Mesendoderm (in vitro differentiated cells): ENCODE measurements at regions not wholly inside any gene's neighbourhood (a gene's known extent, or its start where the extent isn't known, plus 50 kb on each side); places are given as distances from the start of the nearest gene placed in this dataset.
"Not testable (repeated sequence)": the region's sequence is repeated elsewhere in the genome, so short reads cannot be mapped to it uniquely, and the experiment has no call there.

ENCODE experiments used
- DNase-seq: peaks from one replicate; pipeline ENCODE4 v3.0.0; 2013
- H2AK5ac ChIP-seq: 2 replicates; pipeline ENCODE4 v1.6.1; 2013; ENCODE audit warnings: low read length, inconsistent platforms
- H2BK120ac ChIP-seq: 2 replicates; pipeline ENCODE4 v1.6.1; 2013; ENCODE audit warnings: low read depth, mild to moderate bottlenecking, low read length, moderate library complexity, mixed read lengths
- H2BK15ac ChIP-seq: replicated peaks from 2 replicates; pipeline ENCODE4 v1.6.1; 2013; ENCODE audit warnings: low read depth, mild to moderate bottlenecking, moderate library complexity
- H2BK5ac ChIP-seq: 2 replicates; pipeline ENCODE4 v1.6.1; 2013; ENCODE audit warnings: low read length, inconsistent platforms
- H3K18ac ChIP-seq: 2 replicates; pipeline ENCODE4 v1.6.1; 2013; ENCODE audit warnings: mild to moderate bottlenecking, low read length, mixed read lengths
- H3K23ac ChIP-seq: one replicate; pipeline ENCODE4 v1.6.1; 2013; ENCODE audit warnings: low read length
- H3K27ac ChIP-seq: 2 replicates; pipeline ENCODE4 v1.5.1; 2013; ENCODE audit warnings: low read depth, mild to moderate bottlenecking, inconsistent platforms, low read length, moderate library complexity
- H3K27me3 ChIP-seq: 2 replicates; pipeline ENCODE4 v1.6.1; 2013; ENCODE audit warnings: low read length, control low read depth, mild to moderate bottlenecking, inconsistent platforms; ENCODE audit not compliant: insufficient read depth, poor library complexity
- H3K36me3 ChIP-seq: 2 replicates; pipeline ENCODE4 v1.6.1; 2013; ENCODE audit warnings: low read length, inconsistent platforms; ENCODE audit not compliant: control insufficient read depth, insufficient read depth
- H3K4ac ChIP-seq: one replicate; pipeline ENCODE4 v1.6.1; 2013; ENCODE audit warnings: low read depth, mild to moderate bottlenecking, low read length, moderate library complexity
- H3K4me1 ChIP-seq: 2 replicates; pipeline ENCODE4 v1.6.1; 2013; ENCODE audit warnings: low read depth, low read length, inconsistent platforms; ENCODE audit not compliant: control insufficient read depth
- H3K4me2 ChIP-seq: 2 replicates; pipeline ENCODE4 v1.6.1; 2013; ENCODE audit warnings: low read length
- H3K4me3 ChIP-seq: 2 replicates; pipeline ENCODE4 v1.5.1; 2013; ENCODE audit warnings: mild to moderate bottlenecking, low read length
- H3K56ac ChIP-seq: one replicate; pipeline ENCODE4 v1.6.1; 2013; ENCODE audit warnings: low read length
- H3K79me1 ChIP-seq: 2 replicates; pipeline ENCODE4 v1.6.1; 2013; ENCODE audit warnings: low read length, inconsistent platforms
- H3K79me2 ChIP-seq: 2 replicates; pipeline ENCODE4 v1.6.1; 2013; ENCODE audit warnings: mild to moderate bottlenecking, low read length; ENCODE audit not compliant: control insufficient read depth, insufficient read depth
- H3K9ac ChIP-seq: 2 replicates; pipeline ENCODE4 v1.6.1; 2013; ENCODE audit warnings: low read length, inconsistent platforms
- H4K5ac ChIP-seq: one replicate; pipeline ENCODE4 v1.6.1; 2013; ENCODE audit warnings: low read length
- H4K8ac ChIP-seq: one replicate; pipeline ENCODE4 v1.6.1; 2013; ENCODE audit warnings: low read depth, mild to moderate bottlenecking, control low read depth, low read length, moderate library complexity
- WGBS: extraction: QIAGEN DNeasy Blood & Tissue Kit; methylation state at CpG from one replicate; pipeline ENCODE4 v1.1.7; 2013; ENCODE audit warnings: low lambda C conversion rate, missing lambda C conversion rate; ENCODE audit not compliant: insufficient coverage; ENCODE audit errors: extremely low coverage; 5-methylcytosine and 5-hydroxymethylcytosine counted together

GRCh38 chr5:62230876-62231388 lies 75.1 kb upstream of the KIF2A start:
- H3K4me3 ChIP-seq, H3K36me3 ChIP-seq, H3K23ac ChIP-seq, H3K79me1 ChIP-seq, H3K4ac ChIP-seq, H3K79me2 ChIP-seq, H2BK15ac ChIP-seq, H4K5ac ChIP-seq, H2AK5ac ChIP-seq, H3K56ac ChIP-seq, H3K27ac ChIP-seq, H2BK120ac ChIP-seq, H3K27me3 ChIP-seq, H3K4me1 ChIP-seq, H2BK5ac ChIP-seq, H3K9ac ChIP-seq, DNase-seq, H4K8ac ChIP-seq, H3K18ac ChIP-seq, H3K4me2 ChIP-seq: not testable (repeated sequence)
- WGBS = no CpG with 5 or more reads among the region's 3 CpGs

- no peak for DNase-seq
- Histone ChIP-seq H3K4me2 (no peak overlapping the region), H3K56ac (no peak overlapping the region), H3K4me1 (no peaks in the 10 kb centered on the region), H4K8ac (no peak overlapping the region), H3K4ac (no peak overlapping the region), H3K27me3 (no peaks in the 10 kb centered on the region), H3K36me3 (no peaks in the 10 kb centered on the region), H2BK5ac (no peak overlapping the region), H3K23ac (no peak overlapping the region), H3K27ac (no peak overlapping the region), H4K5ac (no peak overlapping the region), H3K18ac (no peak overlapping the region), H3K4me3 (no peak overlapping the region), H3K79me1 (no peaks in the 10 kb centered on the region), H3K9ac (no peak overlapping the region), H2AK5ac (no peak overlapping the region), H2BK120ac (no peak overlapping the region), H3K79me2 (no peaks in the 10 kb centered on the region), H2BK15ac (no peak overlapping the region)
- WGBS = no CpG with 5 or more reads among the region's 9 CpGs
These were observed 74.4 kb upstream of the KIF2A start for GRCh38 chr5:62231576-62231975.

GRCh38 chr5:62232218-62232617 lies 73.8 kb upstream of the KIF2A start:
- H3K27me3 ChIP-seq, H3K18ac ChIP-seq, DNase-seq, H3K27ac ChIP-seq, H3K56ac ChIP-seq, H2AK5ac ChIP-seq, H3K9ac ChIP-seq, H2BK120ac ChIP-seq, H3K4me2 ChIP-seq, H3K4me3 ChIP-seq, H3K4me1 ChIP-seq, H3K79me2 ChIP-seq, H3K4ac ChIP-seq, H4K5ac ChIP-seq, H4K8ac ChIP-seq, H3K23ac ChIP-seq, H3K79me1 ChIP-seq, H2BK5ac ChIP-seq, H2BK15ac ChIP-seq, H3K36me3 ChIP-seq: not testable (repeated sequence)
- no CpG with 5 or more reads among the region's 1 CpG for WGBS

- H3K27ac ChIP-seq, H2BK120ac ChIP-seq, H3K4me1 ChIP-seq, H2BK15ac ChIP-seq, H3K27me3 ChIP-seq, H3K36me3 ChIP-seq, H3K4ac ChIP-seq, H4K8ac ChIP-seq, H3K79me1 ChIP-seq, H2BK5ac ChIP-seq, H4K5ac ChIP-seq, H3K23ac ChIP-seq, H3K4me3 ChIP-seq, H3K4me2 ChIP-seq, H3K56ac ChIP-seq, H3K18ac ChIP-seq, DNase-seq, H2AK5ac ChIP-seq, H3K79me2 ChIP-seq, H3K9ac ChIP-seq: not testable (repeated sequence)
- no CpG with 5 or more reads among the region's 6 CpGs for WGBS
These were observed 72.6 kb upstream of the KIF2A start for GRCh38 chr5:62233083-62234046.

GRCh38 chr5:62236593-62236992 lies 69.4 kb upstream of the KIF2A start:
- H3K23ac ChIP-seq, H2BK15ac ChIP-seq, H2BK120ac ChIP-seq, H3K27me3 ChIP-seq, H3K36me3 ChIP-seq, H2BK5ac ChIP-seq, H3K79me1 ChIP-seq, H3K79me2 ChIP-seq, H3K18ac ChIP-seq, H3K4me3 ChIP-seq, H3K4ac ChIP-seq, H3K9ac ChIP-seq, H3K4me1 ChIP-seq, DNase-seq, H4K5ac ChIP-seq, H4K8ac ChIP-seq, H3K27ac ChIP-seq, H3K56ac ChIP-seq, H2AK5ac ChIP-seq, H3K4me2 ChIP-seq: not testable (repeated sequence)
- WGBS = no CpG with 5 or more reads among the region's 7 CpGs
